ENCODE measurements at regions not wholly inside any gene's neighbourhood (a gene's known extent, or its start where the extent isn't known, plus 50 kb on each side); places are given as distances from the start of the nearest gene placed in this dataset.
"Not testable (repeated sequence)": the region's sequence is repeated elsewhere in the genome, so short reads cannot be mapped to it uniquely, and the experiment has no call there.

DNA sequence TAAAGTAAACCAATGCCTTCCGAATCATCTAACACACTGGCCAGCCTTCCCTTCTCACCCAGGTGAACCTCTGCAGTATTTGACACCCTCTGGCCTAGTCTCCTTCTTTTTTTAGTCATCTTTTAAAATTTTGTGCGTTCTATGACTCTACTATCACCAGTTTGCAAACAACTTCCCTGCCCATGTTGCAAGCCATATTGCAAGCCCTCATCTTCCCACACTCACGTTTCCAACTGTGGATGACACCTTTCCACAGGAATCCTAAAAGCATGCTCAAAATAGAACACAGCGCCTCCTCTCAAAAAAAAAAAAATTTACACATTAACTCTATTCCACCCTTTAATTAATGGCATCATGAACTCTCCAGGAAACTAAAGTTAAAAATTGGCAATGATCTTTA lies 440.1 kb downstream of the EFNB2 start:
- H4K20me1 ChIP-seq = no peaks in the 10 kb centered on the region
- no peak overlapping the region for H3K27ac ChIP-seq
- no peaks in the 10 kb centered on the region for H3K36me3 ChIP-seq
- no peak overlapping the region for H3K4me2 ChIP-seq
- H3K4me3 ChIP-seq = no peak overlapping the region
- no peaks in the 10 kb centered on the region for H3K27me3 ChIP-seq
- TF ChIP-seq Cebpa-rat (IDR thresholded peaks at IDR 0.05) = no peak
- H3K4me1 ChIP-seq = peaks cover 23% of the 10 kb centered on the region
- H3K9me3 ChIP-seq = no peaks in the 10 kb centered on the region
- H3K9ac ChIP-seq = no peak overlapping the region

DNA sequence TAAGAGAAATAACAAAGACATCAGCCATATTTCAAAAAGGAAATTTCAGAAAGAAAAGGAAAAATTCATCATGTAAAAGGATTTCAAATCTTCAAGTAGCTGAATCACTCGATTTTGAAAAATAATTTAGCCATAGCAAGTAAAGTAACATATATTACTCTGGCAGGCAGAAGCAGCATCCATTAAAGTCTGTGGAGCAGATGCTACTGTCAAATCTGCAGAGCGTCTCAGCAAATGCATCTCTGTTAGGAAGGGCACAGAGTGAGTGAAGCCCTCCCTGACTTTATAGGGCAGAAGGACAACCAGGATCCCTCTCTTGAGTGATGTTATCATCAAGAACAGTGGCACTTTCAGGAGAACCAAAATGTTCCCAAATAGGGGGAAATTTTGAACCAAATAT lies 445.5 kb downstream of the EFNB2 start:
- Histone ChIP-seq H3K4me2 (no peak overlapping the region), H3K9ac (no peak overlapping the region), H3K9me3 (no peaks in the 10 kb centered on the region), H3K36me3 (no peaks in the 10 kb centered on the region), H3K4me3 (no peak overlapping the region), H3K27ac (no peak overlapping the region), H3K4me1 (no peaks in the 10 kb centered on the region), H3K27me3 (no peaks in the 10 kb centered on the region), H4K20me1 (no peaks in the 10 kb centered on the region)
- no peak for TF ChIP-seq Cebpa-rat (IDR thresholded peaks at IDR 0.05)

DNA sequence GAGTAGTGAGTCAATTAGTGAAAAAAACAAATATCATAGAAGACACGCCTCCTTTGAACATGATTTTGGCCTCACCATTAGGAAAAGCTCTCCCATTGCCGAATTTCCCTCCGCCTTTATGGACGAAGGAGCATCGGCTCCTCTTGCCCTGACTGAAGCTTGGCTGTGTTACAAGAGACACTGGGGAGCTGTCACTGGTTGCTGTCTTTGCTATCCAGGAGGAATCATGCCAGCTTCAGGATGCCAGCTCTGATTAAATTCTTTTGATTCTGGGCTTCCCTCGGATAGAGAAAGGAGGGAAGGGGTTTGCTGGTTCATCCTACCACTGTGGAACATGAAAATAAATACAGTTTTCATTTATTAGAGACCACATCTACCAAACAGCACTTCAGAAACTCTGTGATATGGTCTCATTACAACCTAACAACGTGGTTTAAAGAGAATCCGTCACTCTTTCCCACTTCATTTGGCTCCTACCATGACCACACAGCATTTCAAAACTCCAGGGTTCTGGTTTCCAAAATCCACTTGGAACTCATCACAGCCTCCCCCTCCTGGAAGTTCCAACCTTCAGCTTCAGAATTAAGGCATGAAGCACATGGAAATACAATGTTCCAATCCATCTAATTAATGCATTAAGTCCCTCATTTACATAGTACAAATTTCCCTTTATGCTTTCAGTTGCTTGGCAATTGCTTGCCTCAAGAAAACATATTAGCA lies 446.0 kb downstream of the EFNB2 start:
- TF ChIP-seq Cebpa-rat (IDR thresholded peaks at IDR 0.05) = no peak
- no peak overlapping the region for H3K4me2 ChIP-seq
- H4K20me1 ChIP-seq = no peaks in the 10 kb centered on the region
- H3K4me3 ChIP-seq = no peak overlapping the region
- no peaks in the 10 kb centered on the region for H3K36me3 ChIP-seq
- no peaks in the 10 kb centered on the region for H3K9me3 ChIP-seq
- no peak overlapping the region for H3K9ac ChIP-seq
- H3K27me3 ChIP-seq = no peaks in the 10 kb centered on the region
- no peaks in the 10 kb centered on the region for H3K4me1 ChIP-seq
- no peak overlapping the region for H3K27ac ChIP-seq

DNA sequence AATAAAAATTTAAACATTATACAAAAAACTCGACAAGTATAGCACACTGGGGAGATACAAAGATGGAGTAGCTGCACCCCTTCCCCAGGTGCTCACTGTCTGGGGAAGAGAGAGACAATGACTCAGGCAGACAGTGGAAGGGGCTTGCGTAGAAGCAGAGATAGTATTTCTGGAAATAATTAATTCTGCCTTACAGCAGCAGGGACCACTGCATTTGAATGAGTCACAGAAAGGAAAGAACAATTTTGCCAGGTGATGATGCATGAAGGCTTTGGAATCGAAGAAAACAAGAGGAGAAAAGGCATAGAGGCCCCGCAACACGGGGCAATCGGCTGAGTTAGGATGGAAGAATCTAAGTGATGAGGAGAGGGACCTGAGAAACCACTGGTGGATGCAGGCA lies 447.4 kb downstream of the EFNB2 start:
- Histone ChIP-seq H3K4me2 (no peak overlapping the region), H3K4me3 (no peak overlapping the region), H3K27me3 (no peaks in the 10 kb centered on the region), H3K4me1 (no peaks in the 10 kb centered on the region), H3K9ac (no peak overlapping the region), H3K27ac (no peak overlapping the region), H3K36me3 (no peaks in the 10 kb centered on the region), H4K20me1 (no peaks in the 10 kb centered on the region), H3K9me3 (no peaks in the 10 kb centered on the region)
- TF ChIP-seq Cebpa-rat (IDR thresholded peaks at IDR 0.05) = no peak

DNA sequence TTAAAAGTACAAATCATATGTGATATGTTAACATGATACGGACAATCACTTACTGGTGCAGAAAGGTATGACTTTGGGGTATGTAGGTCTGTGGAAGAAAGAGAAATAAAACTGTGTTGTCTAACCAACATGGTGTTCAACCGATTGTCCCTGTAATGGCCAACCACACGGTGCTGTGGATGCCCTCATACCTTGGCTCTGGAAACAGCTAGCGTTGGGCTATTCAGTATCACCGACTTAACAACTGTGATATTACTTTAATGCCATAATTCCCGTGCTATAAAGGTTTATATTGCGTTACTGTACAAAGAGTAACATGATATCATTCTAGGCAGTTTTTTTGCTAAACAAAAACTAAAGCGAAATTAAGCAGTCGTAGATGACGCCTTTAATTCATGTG lies 448.3 kb downstream of the EFNB2 start:
- H3K4me2 ChIP-seq = no peak overlapping the region
- no peak overlapping the region for H3K4me3 ChIP-seq
- no peak overlapping the region for H3K9ac ChIP-seq
- H3K27me3 ChIP-seq = no peaks in the 10 kb centered on the region
- H3K27ac ChIP-seq = no peak overlapping the region
- H4K20me1 ChIP-seq = no peaks in the 10 kb centered on the region
- H3K4me1 ChIP-seq = no peaks in the 10 kb centered on the region
- no peaks in the 10 kb centered on the region for H3K36me3 ChIP-seq
- TF ChIP-seq Cebpa-rat (IDR thresholded peaks at IDR 0.05) = no peak
- no peaks in the 10 kb centered on the region for H3K9me3 ChIP-seq

DNA sequence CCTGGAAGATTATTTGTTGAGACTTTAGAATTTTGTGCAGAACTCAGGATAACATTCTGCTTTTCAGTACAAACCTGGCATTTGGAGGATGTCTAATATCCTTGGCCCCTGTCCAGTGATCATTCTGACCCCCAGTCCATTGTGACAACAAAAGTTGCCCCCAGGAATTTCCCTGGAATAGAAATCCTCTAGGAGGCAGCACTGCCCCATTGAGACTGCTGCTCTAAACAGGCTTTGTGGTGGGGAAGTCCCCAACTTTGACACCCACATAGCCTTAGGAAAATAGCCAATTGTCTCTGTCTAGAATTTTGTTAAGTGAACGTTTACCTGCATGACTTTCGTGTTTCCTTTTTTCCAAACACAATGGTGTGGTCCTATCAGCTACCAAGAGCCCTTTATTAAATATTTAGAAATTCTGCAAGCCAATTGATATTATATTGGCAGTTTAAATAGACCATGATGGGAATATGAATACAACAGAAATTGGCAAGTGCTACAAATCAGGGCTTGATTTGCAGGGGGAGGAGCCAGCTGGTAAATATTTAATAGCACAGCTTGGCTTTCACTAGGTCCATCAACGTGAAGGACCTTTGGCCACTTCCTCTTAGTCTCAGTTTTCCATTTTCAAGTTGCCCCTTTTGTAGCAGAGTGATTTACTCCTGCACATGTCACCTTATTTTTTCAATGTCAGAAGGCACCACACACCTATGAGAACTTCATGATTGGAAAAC lies 451.7 kb downstream of the EFNB2 start:
- no peak for TF ChIP-seq Cebpa-rat (IDR thresholded peaks at IDR 0.05)
- no peak overlapping the region for H3K4me2 ChIP-seq
- peaks cover 4% of the 10 kb centered on the region; the same call in 1 of the 2 replicates for H3K9me3 ChIP-seq
- no peaks in the 10 kb centered on the region for H4K20me1 ChIP-seq
- H3K27ac ChIP-seq = no peak overlapping the region
- H3K27me3 ChIP-seq = no peaks in the 10 kb centered on the region
- peaks cover 7% of the 10 kb centered on the region for H3K4me1 ChIP-seq
- H3K36me3 ChIP-seq = no peaks in the 10 kb centered on the region
- H3K9ac ChIP-seq = no peak overlapping the region
- H3K4me3 ChIP-seq = no peak overlapping the region

DNA sequence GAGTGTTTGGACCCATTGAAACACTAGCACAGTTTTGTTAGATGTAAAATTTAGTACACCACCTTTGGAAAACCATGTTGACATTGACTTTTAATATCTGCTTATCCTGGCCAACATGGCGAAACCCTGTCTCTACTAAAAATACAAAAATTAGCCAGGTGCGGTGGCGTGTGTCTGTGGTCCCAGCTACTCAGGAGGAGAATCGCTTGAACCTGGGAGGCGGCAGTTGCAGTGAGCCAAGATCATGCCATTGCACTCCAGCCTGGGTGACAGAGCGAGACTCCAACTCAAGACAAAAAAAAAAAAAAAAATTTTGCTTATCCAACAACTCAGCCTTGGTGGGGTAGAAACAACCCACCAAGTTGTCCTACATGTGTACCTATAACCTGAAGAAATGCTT lies 454.2 kb downstream of the EFNB2 start:
- H3K9ac ChIP-seq, H3K4me3 ChIP-seq, H3K4me1 ChIP-seq, H3K9me3 ChIP-seq, H4K20me1 ChIP-seq, H3K4me2 ChIP-seq, H3K27me3 ChIP-seq, H3K27ac ChIP-seq, H3K36me3 ChIP-seq: not testable (repeated sequence)

DNA sequence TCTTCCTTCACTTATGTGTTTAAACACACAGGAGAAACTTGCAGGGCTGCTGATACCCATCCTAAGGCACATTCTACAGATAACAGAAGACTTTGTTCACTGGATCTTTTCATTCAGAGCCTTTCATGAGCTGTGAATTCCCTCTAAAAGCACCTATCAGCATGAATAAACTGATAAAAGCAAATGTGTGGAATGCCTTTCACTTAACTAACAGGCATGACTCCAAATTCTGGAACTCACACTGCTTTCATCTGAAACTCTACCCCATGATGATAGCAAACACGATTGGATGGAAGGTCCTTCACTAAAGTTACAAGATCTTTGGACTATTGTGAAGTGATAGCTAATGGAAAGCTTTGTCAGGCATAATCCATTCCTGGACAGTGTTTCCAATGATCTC lies 457.3 kb downstream of the EFNB2 start:
- H3K9me3 ChIP-seq = peaks cover 4% of the 10 kb centered on the region; the same call in 1 of the 2 replicates
- no peak overlapping the region for H3K9ac ChIP-seq
- H3K36me3 ChIP-seq = no peaks in the 10 kb centered on the region
- H3K27me3 ChIP-seq = no peaks in the 10 kb centered on the region
- no peak overlapping the region for H3K4me2 ChIP-seq
- no peak overlapping the region for H3K27ac ChIP-seq
- no peaks in the 10 kb centered on the region for H4K20me1 ChIP-seq
- peaks cover 12% of the 10 kb centered on the region for H3K4me1 ChIP-seq
- no peak overlapping the region for H3K4me3 ChIP-seq
- no peak for TF ChIP-seq Cebpa-rat (IDR thresholded peaks at IDR 0.05)

DNA sequence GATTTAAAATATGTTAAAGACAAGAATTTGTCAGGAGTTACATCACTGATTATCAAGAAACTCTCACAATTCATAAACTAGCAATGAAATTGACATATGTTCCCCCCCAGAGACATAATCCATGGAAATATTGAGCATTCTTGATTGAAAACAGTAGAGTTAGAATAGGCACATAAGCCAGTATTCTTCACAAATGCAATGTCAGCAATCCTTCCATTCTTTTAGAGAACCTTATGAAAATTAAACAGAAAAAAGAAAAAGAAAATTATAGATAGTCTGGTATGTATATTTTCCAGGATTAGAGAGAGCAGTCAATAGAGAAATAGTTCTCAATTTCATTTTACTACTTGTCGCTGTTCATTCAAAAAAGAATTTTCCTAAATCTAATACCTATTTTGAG lies 458.4 kb downstream of the EFNB2 start:
- Histone ChIP-seq H3K4me3 (no peak overlapping the region), H3K9ac (no peak overlapping the region), H3K4me1 (peaks cover 12% of the 10 kb centered on the region), H4K20me1 (no peaks in the 10 kb centered on the region), H3K36me3 (no peaks in the 10 kb centered on the region), H3K27me3 (no peaks in the 10 kb centered on the region), H3K27ac (no peak overlapping the region), H3K9me3 (peaks cover 4% of the 10 kb centered on the region; the same call in 1 of the 2 replicates), H3K4me2 (no peak overlapping the region)
- TF ChIP-seq Cebpa-rat (IDR thresholded peaks at IDR 0.05) = no peak

DNA sequence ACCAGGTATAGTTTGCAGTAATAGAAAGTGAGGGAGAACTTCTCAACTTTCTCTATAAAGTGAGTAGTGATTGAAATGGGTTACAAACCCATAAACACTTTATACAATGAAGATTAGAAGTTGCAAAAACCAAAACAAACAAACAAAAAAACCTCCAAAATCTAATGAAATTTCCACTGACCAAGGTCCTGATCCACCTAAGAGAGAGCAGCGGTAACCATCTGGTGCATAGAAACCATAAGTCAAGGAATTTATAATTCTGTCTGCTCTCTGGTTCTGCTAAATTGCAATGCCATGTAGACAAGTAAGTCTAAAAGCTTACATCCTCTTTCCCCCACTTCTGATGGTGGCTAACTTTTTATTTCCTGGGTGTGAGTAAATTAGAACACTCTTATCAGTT lies 463.4 kb downstream of the EFNB2 start:
- no peaks in the 10 kb centered on the region for H3K36me3 ChIP-seq
- no peak overlapping the region for H3K4me2 ChIP-seq
- H3K27ac ChIP-seq = no peak overlapping the region
- no peaks in the 10 kb centered on the region for H3K9me3 ChIP-seq
- H3K4me3 ChIP-seq = no peak overlapping the region
- no peak for TF ChIP-seq Cebpa-rat (IDR thresholded peaks at IDR 0.05)
- H4K20me1 ChIP-seq = no peaks in the 10 kb centered on the region
- no peak overlapping the region for H3K9ac ChIP-seq
- H3K4me1 ChIP-seq = peaks cover 5% of the 10 kb centered on the region
- no peaks in the 10 kb centered on the region for H3K27me3 ChIP-seq
